ENCODE measurements at regions not wholly inside any gene's neighbourhood (a gene's known extent, or its start where the extent isn't known, plus 50 kb on each side); places are given as distances from the start of the nearest gene placed in this dataset.

- no peaks in the 10 kb centered on the region for H3K36me3 ChIP-seq (ENCODE audit: insufficient read depth in 1 of 2, low read depth in 1 of 2)
- no peak for DNase-seq
- no peak for TF ChIP-seq CTCF (IDR thresholded peaks at IDR 0.05)
- no peaks in the 10 kb centered on the region for H3K9me3 ChIP-seq
- intact Hi-C loops (cut with DNase I) = no loop called here
- no peak overlapping the region for H3K4me3 ChIP-seq
- 80 to 86% (median 85%) methylated on average over 12 of the region's 12 CpGs for WGBS, 3 donors
- H3K4me1 ChIP-seq = peaks cover 13% of the 10 kb centered on the region
- no peaks in the 10 kb centered on the region for H3K27me3 ChIP-seq (ENCODE audit: insufficient read depth in 3 of 3, low read length in 2 of 3)
- ATAC-seq = no peak
- H3K27ac ChIP-seq = no peak overlapping the region
Observed at GRCh38 chr2:41992671-41993434, 55.0 kb upstream of the PKDCC start.

- WGBS, 3 donors = 79 to 89% (median 84%) methylated on average over 5 of the region's 5 CpGs
- Histone ChIP-seq H3K27me3 (ENCODE audit: insufficient read depth in 3 of 3, low read length in 2 of 3) (no peaks in the 10 kb centered on the region), H3K4me3 (no peak overlapping the region), H3K9me3 (no peaks in the 10 kb centered on the region), H3K27ac (no peak overlapping the region), H3K4me1 (peaks cover 13% of the 10 kb centered on the region), H3K36me3 (ENCODE audit: insufficient read depth in 1 of 2, low read depth in 1 of 2) (no peaks in the 10 kb centered on the region)
- DNase-seq = no peak
- no peak for TF ChIP-seq CTCF (IDR thresholded peaks at IDR 0.05)
- ATAC-seq = no peak
- intact Hi-C loops (cut with DNase I) = no loop called here
Observed at GRCh38 chr2:41993435-41993925, 54.3 kb upstream of the PKDCC start.

GRCh38 chr2:41994233-41994637 lies 53.6 kb upstream of the PKDCC start:
- DNase-seq (no peak), ATAC-seq (no peak)

GRCh38 chr2:41994661-41995060 lies 53.2 kb upstream of the PKDCC start:
- peaks cover 8% of the 10 kb centered on the region for H3K4me1 ChIP-seq
- no peak overlapping the region for H3K27ac ChIP-seq
- no peaks in the 10 kb centered on the region for H3K36me3 ChIP-seq (ENCODE audit: insufficient read depth in 1 of 2, low read depth in 1 of 2)
- intact Hi-C loops (cut with DNase I) = no loop called here
- H3K27me3 ChIP-seq (ENCODE audit: insufficient read depth in 3 of 3, low read length in 2 of 3) = no peaks in the 10 kb centered on the region
- no peak for DNase-seq
- H3K4me3 ChIP-seq = no peak overlapping the region
- 94 to 96% (median 95%) methylated on average over 8 of the region's 8 CpGs for WGBS, 3 donors
- no peaks in the 10 kb centered on the region for H3K9me3 ChIP-seq
- no peak for TF ChIP-seq CTCF (IDR thresholded peaks at IDR 0.05)
- ATAC-seq = no peak

More at GRCh38 chr2:41994233-41994637, 53.6 kb upstream of the PKDCC start:
- no peak overlapping the region for H3K27ac ChIP-seq
- intact Hi-C loops (cut with DNase I) = no loop called here
- H3K27me3 ChIP-seq (ENCODE audit: insufficient read depth in 3 of 3, low read length in 2 of 3) = no peaks in the 10 kb centered on the region
- H3K9me3 ChIP-seq = no peaks in the 10 kb centered on the region
- WGBS, 3 donors = 90 to 96% (median 95%) methylated on average over 5 of the region's 5 CpGs
- H3K4me3 ChIP-seq = no peak overlapping the region
- no peaks in the 10 kb centered on the region for H3K36me3 ChIP-seq (ENCODE audit: insufficient read depth in 1 of 2, low read depth in 1 of 2)
- no peak for TF ChIP-seq CTCF (IDR thresholded peaks at IDR 0.05)
- peaks cover 13% of the 10 kb centered on the region for H3K4me1 ChIP-seq

- Histone ChIP-seq H3K4me3 (no peak overlapping the region), H3K27me3 (ENCODE audit: insufficient read depth in 3 of 3, low read length in 2 of 3) (no peaks in the 10 kb centered on the region), H3K27ac (no peak overlapping the region), H3K36me3 (ENCODE audit: insufficient read depth in 1 of 2, low read depth in 1 of 2) (no peaks in the 10 kb centered on the region), H3K9me3 (no peaks in the 10 kb centered on the region), H3K4me1 (no peaks in the 10 kb centered on the region)
- no peak for ATAC-seq
- no peak for TF ChIP-seq CTCF (IDR thresholded peaks at IDR 0.05)
- intact Hi-C loops (cut with DNase I) = no loop called here
- DNase-seq = no peak
- 90 to 95% (median 91%) methylated on average over 4 of the region's 4 CpGs for WGBS, 3 donors
Observed at GRCh38 chr2:41997561-41997960, 50.3 kb upstream of the PKDCC start.
